ENCODE measurements at regions not wholly inside any gene's neighbourhood (a gene's known extent, or its start where the extent isn't known, plus 50 kb on each side); places are given as distances from the start of the nearest gene placed in this dataset.

- TF ChIP-seq POLR2AphosphoS5 (IDR thresholded peaks at IDR 0.05) = no peak
- no peak for TF ChIP-seq CTCF (IDR thresholded peaks at IDR 0.05)
- TF ChIP-seq POLR2A (IDR thresholded peaks at IDR 0.05) = no peak
These were observed 79.0 kb upstream of the SCIN start for GRCh38 chr7:12491526-12491925.

Data from suprapubic skin (tissue), 4 donors.